ENCODE measurements at regions not wholly inside any gene's neighbourhood (a gene's known extent, or its start where the extent isn't known, plus 50 kb on each side); places are given as distances from the start of the nearest gene placed in this dataset.
A peak's percentile ranks its signal among the peaks of the same experiment; 100 is the strongest.

DNA sequence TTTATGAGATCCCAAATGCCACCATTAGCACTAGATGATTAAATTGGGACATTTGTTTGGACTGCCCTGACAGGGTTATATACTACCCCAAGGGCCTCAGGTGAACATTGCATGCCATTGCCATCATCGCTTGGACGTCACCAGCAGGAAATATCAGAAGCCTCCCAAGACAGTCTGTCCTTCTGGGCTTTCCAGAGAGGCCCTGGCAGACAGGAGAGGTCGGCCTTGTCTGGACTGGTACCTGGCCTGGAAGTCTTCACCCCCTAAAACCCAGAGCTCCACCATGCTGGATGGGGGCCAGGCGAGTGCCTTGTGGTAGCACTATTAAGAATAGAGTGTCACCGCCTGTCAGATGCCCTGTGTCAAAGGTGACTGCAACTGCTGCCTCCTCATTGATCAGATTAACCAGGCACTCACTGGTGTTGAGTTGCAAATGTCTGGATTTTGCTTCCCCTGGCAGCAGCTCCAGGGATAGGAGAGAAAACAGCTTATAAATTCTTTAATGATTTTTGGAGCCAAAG is 324.1 kb upstream of the RASGRP1 start:
- Histone ChIP-seq H3K9me3 (ENCODE audit: control insufficient read depth, insufficient read depth, low read length) (no peaks in the 10 kb centered on the region), H3K4me3 (ENCODE audit: low read depth, low read length) (no peak overlapping the region), H3K27ac (ENCODE audit: low read depth, low read length) (no peak overlapping the region), H3K27me3 (ENCODE audit: control insufficient read depth, insufficient read depth, low read length) (no peaks in the 10 kb centered on the region)
- DNase-seq (ENCODE audit: low read depth, low spot score): no peak
- TF ChIP-seq, protein P1, sequence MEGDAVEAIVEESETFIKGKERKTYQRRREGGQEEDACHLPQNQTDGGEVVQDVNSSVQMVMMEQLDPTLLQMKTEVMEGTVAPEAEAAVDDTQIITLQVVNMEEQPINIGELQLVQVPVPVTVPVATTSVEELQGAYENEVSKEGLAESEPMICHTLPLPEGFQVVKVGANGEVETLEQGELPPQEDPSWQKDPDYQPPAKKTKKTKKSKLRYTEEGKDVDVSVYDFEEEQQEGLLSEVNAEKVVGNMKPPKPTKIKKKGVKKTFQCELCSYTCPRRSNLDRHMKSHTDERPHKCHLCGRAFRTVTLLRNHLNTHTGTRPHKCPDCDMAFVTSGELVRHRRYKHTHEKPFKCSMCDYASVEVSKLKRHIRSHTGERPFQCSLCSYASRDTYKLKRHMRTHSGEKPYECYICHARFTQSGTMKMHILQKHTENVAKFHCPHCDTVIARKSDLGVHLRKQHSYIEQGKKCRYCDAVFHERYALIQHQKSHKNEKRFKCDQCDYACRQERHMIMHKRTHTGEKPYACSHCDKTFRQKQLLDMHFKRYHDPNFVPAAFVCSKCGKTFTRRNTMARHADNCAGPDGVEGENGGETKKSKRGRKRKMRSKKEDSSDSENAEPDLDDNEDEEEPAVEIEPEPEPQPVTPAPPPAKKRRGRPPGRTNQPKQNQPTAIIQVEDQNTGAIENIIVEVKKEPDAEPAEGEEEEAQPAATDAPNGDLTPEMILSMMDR (IDR thresholded peaks at IDR 0.05; ENCODE audit: low read depth, low read length): no peak
- CTCF ChIA-PET: no interaction called here
- POLR2A ChIA-PET: interaction anchor here (1.1 kb wide), 1 partner anchor 692 kb away, joined by 5 read pairs; the partner anchor contains the start of gene THBS1

DNA sequence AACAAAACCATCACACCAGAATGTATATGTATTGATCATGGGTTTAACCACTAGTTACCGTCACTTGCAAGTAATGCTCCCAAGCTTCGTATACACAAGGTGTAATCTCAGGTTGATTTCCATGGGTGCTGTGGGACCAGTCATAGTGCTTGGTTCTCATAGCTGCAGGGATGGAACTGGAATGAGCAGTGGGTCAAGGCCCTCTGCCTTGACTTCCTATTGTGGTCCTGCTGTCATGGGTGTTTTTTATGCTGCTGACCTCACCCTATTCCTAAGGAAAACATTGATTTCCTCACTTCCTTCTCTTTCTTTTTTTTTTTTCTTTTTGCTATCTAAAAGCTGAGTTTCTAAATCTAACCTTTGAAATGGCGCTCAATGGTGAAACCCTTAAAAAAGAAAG is 325.6 kb upstream of the RASGRP1 start:
- CTCF ChIA-PET: no interaction called here
- POLR2A ChIA-PET: interaction anchor here (0.7 kb wide), 1 partner anchor 20 kb away, joined by 3 read pairs; no protein-coding TSS in a partner anchor

DNA sequence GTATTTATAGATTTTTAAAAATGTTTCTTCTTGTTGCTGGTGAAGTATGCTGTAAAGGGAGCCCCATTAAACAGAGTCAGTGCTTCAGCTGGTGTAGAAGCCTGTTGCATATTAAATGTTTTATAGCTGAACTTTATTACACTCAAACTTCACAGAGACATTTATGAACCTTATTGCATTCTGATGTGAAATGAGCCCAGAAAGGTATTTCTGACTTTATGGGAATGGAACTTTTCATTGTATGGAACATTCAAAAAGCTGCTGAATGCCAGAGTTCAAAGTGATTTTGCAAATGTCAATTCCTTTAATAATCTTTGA is 329.3 kb upstream of the RASGRP1 start:
- H3K27ac ChIP-seq (ENCODE audit: low read depth, low read length): peak overlapping the region; percentile 80
- H3K9me3 ChIP-seq (ENCODE audit: control insufficient read depth, insufficient read depth, low read length): no peaks in the 10 kb centered on the region

More for the DNA sequence above, 325.6 kb upstream of the RASGRP1 start:
- DNase-seq (ENCODE audit: low read depth, low spot score): no peak
- Histone ChIP-seq H3K27ac (ENCODE audit: low read depth, low read length) (no peak overlapping the region), H3K9me3 (ENCODE audit: control insufficient read depth, insufficient read depth, low read length) (no peaks in the 10 kb centered on the region), H3K27me3 (ENCODE audit: control insufficient read depth, insufficient read depth, low read length) (no peaks in the 10 kb centered on the region), H3K4me3 (ENCODE audit: low read depth, low read length) (no peak overlapping the region)
- TF ChIP-seq, protein P1 (IDR thresholded peaks at IDR 0.05; ENCODE audit: low read depth, low read length): no peak

DNA sequence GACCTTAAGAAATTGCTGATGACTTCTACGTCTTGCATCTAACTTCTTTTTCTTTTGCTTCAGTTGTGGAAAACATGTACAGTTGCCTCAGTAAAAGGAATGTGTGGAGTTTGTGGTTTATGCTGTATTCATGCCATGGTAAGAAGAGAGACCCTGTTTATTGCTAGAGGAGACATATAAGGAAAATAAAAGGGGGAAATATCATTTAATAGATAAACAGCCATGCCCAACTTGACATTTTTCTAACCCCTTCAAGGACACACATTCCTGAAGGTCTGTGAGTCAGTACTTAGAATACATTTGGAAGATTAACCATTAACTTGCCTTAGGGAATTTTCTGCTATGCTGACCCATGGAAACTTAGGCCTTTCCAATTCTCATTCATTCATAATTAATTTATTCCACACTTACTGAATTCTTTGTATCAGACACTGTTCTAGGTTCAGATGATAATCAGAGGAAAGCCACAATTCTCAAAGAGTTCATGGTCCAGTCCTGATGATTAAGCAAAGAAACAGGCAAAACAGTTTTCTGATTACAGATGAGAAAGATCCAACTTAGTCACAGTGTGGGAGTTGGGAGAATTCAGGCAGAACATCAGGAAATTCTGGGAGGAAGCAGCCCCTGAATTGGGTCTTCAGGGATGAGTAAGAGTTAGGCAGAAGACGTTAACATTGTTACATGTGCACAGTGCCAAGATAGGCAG is 329.8 kb upstream of the RASGRP1 start:
- ChIA-PET POLR2A (interaction anchor here (1.1 kb wide), 1 partner anchor 102 kb away, joined by 4 read pairs; no protein-coding TSS in a partner anchor), CTCF (interaction anchor here (0.6 kb wide), 1 partner anchor 51 kb away, joined by 4 read pairs; no protein-coding TSS in a partner anchor)
- TF ChIP-seq, protein P1 (IDR thresholded peaks at IDR 0.05; ENCODE audit: low read depth, low read length): no peak
- no peaks in the 10 kb centered on the region for H3K27me3 ChIP-seq (ENCODE audit: control insufficient read depth, insufficient read depth, low read length)
- H3K27ac ChIP-seq (ENCODE audit: low read depth, low read length): peak overlapping the region; percentile 71
- no peaks in the 10 kb centered on the region for H3K9me3 ChIP-seq (ENCODE audit: control insufficient read depth, insufficient read depth, low read length)
- DNase-seq (ENCODE audit: low read depth, low spot score): peak; percentile 78
- H3K4me3 ChIP-seq (ENCODE audit: low read depth, low read length): no peak overlapping the region

More for the DNA sequence above, 329.3 kb upstream of the RASGRP1 start:
- no peak overlapping the region for H3K4me3 ChIP-seq (ENCODE audit: low read depth, low read length)
- CTCF ChIA-PET: interaction anchor here (0.6 kb wide), 1 partner anchor 51 kb away, joined by 4 read pairs; no protein-coding TSS in a partner anchor
- no peaks in the 10 kb centered on the region for H3K27me3 ChIP-seq (ENCODE audit: control insufficient read depth, insufficient read depth, low read length)
- POLR2A ChIA-PET: interaction anchor here (1.1 kb wide), 1 partner anchor 102 kb away, joined by 4 read pairs; no protein-coding TSS in a partner anchor
- no peak for DNase-seq (ENCODE audit: low read depth, low spot score)
- TF ChIP-seq, protein P1 (IDR thresholded peaks at IDR 0.05; ENCODE audit: low read depth, low read length): no peak
